OCI-LY1 (cell line): ENCODE measurements at regions not wholly inside any gene's neighbourhood (a gene's known extent, or its start where the extent isn't known, plus 50 kb on each side); places are given as distances from the start of the nearest gene placed in this dataset.
A peak's percentile ranks its signal among the peaks of the same experiment; 100 is the strongest.
"Not testable (repeated sequence)": the region's sequence is repeated elsewhere in the genome, so short reads cannot be mapped to it uniquely, and the experiment has no call there.

ENCODE experiments used
- H2AFZ ChIP-seq: fragments of 200-600 bp; sonication (generic), shearing (Covaris generic); 2 replicates; pipeline ENCODE4 v1.6.0; 2014; ENCODE audit warnings: antibody characterized with exemption, mild to moderate bottlenecking, low read length
- H3F3A ChIP-seq: fragments of 200-600 bp; sonication (generic), shearing (Covaris generic); 2 replicates; pipeline ENCODE4 v1.6.0; 2014; ENCODE audit warnings: mild to moderate bottlenecking, antibody characterized with exemption, low read length, moderate library complexity; ENCODE audit not compliant: insufficient read depth
- H3K27ac ChIP-seq: fragments of 200-600 bp; sonication (generic); 2 replicates; pipeline ENCODE4 v1.5.1; 2014; ENCODE audit warnings: low read length, mixed run types, mild to moderate bottlenecking, low read depth; ENCODE audit not compliant: poor library complexity, severe bottlenecking
- H3K27me3 ChIP-seq: fragments of 200-600 bp; sonication (generic); 2 replicates; pipeline ENCODE4 v1.6.0; 2014; ENCODE audit warnings: antibody characterized with exemption, mild to moderate bottlenecking, low read length, moderate library complexity; ENCODE audit not compliant: insufficient read depth
- H3K36me3 ChIP-seq: fragments of 200-600 bp; sonication (generic); 2 replicates; pipeline ENCODE4 v1.6.1; 2014; ENCODE audit warnings: mild to moderate bottlenecking, antibody characterized with exemption, low read length, moderate library complexity, mixed read lengths; ENCODE audit not compliant: insufficient read depth
- H3K4me1 ChIP-seq: fragments of 200-600 bp; sonication (generic); 2 replicates; pipeline ENCODE4 v1.5.1; 2014; ENCODE audit warnings: mild to moderate bottlenecking, low read length, moderate library complexity; ENCODE audit not compliant: insufficient read depth, severe bottlenecking
- H3K4me2 ChIP-seq: fragments of 200-600 bp; sonication (generic), shearing (Covaris generic); 2 replicates; pipeline ENCODE4 v1.6.1; 2014; ENCODE audit warnings: low read length
- H3K4me3 ChIP-seq: fragments of 200-600 bp; sonication (generic); 2 replicates; pipeline ENCODE4 v1.5.1; 2014; ENCODE audit warnings: low read length, low read depth, mild to moderate bottlenecking, mixed read lengths; ENCODE audit not compliant: poor library complexity, severe bottlenecking
- H3K79me2 ChIP-seq: fragments of 200-600 bp; shearing (Covaris generic); 2 replicates; pipeline ENCODE4 v1.6.1; 2016; ENCODE audit warnings: mixed run types, low read length, mixed read lengths; ENCODE audit not compliant: insufficient read depth
- H3K9ac ChIP-seq: fragments of 200-600 bp; sonication (generic), shearing (Covaris generic); 2 replicates; pipeline ENCODE4 v1.6.1; 2014; ENCODE audit warnings: mild to moderate bottlenecking, low read length, mixed read lengths
- H3K9me2 ChIP-seq: fragments of 200-600 bp; sonication (generic), shearing (Covaris generic); 2 replicates; pipeline ENCODE4 v1.6.1; 2014; ENCODE audit warnings: low read depth, mild to moderate bottlenecking, low read length, mixed read lengths
- H3K9me3 ChIP-seq: fragments of 200-600 bp; shearing (Covaris generic); 2 replicates; pipeline ENCODE4 v1.6.1; 2014; ENCODE audit warnings: low read length, mixed read lengths
- H4K20me1 ChIP-seq: fragments of 200-600 bp; sonication (generic), shearing (Covaris generic); 2 replicates; pipeline ENCODE4 v1.6.0; 2016; ENCODE audit warnings: mild to moderate bottlenecking, low read length; ENCODE audit not compliant: insufficient read depth
- CTCF ChIP-seq: fragments of 200-600 bp; sonication (generic), shearing (Covaris generic); IDR thresholded peaks from 2 replicates; pipeline ENCODE4 v1.5.1; 2017; ENCODE audit warnings: mild to moderate bottlenecking, antibody characterized with exemption, low read length, moderate library complexity, mixed read lengths
- EZH2 ChIP-seq: fragments of 200-600 bp; sonication (generic), shearing (Covaris generic); IDR thresholded peaks from 2 replicates; pipeline ENCODE4 v1.8.0; 2017; ENCODE audit warnings: borderline replicate concordance, mixed run types, mild to moderate bottlenecking, antibody characterized with exemption, low read length, moderate library complexity, mixed read lengths

GRCh38 chr3:185306286-185306685 is 52.4 kb upstream of the EHHADH start:
- H3K4me2 ChIP-seq, H3K4me3 ChIP-seq, H3K9me3 ChIP-seq, H3K9me2 ChIP-seq, H3K36me3 ChIP-seq, H3F3A ChIP-seq, H4K20me1 ChIP-seq, H3K27me3 ChIP-seq, H3K27ac ChIP-seq, H2AFZ ChIP-seq, H3K79me2 ChIP-seq, H3K4me1 ChIP-seq, H3K9ac ChIP-seq: not testable (repeated sequence)

- H3K36me3 ChIP-seq, result no peaks in the 10 kb centered on the region
- H3K4me1 ChIP-seq, result no peaks in the 10 kb centered on the region
- H3K27me3 ChIP-seq, result no peaks in the 10 kb centered on the region
- H3K9me2 ChIP-seq, result no peaks in the 10 kb centered on the region
- H3K27ac ChIP-seq, result no peak overlapping the region
- H3K4me2 ChIP-seq, result no peak overlapping the region
- no peak overlapping the region for H2AFZ ChIP-seq
- H3K9ac ChIP-seq, result no peak overlapping the region
- no peaks in the 10 kb centered on the region for H4K20me1 ChIP-seq
- TF ChIP-seq EZH2 (no peak), CTCF (no peak)
- H3K4me3 ChIP-seq, result no peak overlapping the region
- H3F3A ChIP-seq, result no peaks in the 10 kb centered on the region
- no peaks in the 10 kb centered on the region for H3K79me2 ChIP-seq
- no peaks in the 10 kb centered on the region for H3K9me3 ChIP-seq
Measured at GRCh38 chr3:185306847-185307246, 53.0 kb upstream of the EHHADH start.

- Histone ChIP-seq H3K9me2 (no peaks in the 10 kb centered on the region), H4K20me1 (no peaks in the 10 kb centered on the region), H3K9me3 (no peaks in the 10 kb centered on the region), H3F3A (no peaks in the 10 kb centered on the region), H3K4me2 (no peak overlapping the region), H2AFZ (no peak overlapping the region), H3K79me2 (no peaks in the 10 kb centered on the region), H3K4me1 (no peaks in the 10 kb centered on the region), H3K36me3 (no peaks in the 10 kb centered on the region), H3K27me3 (0 out of 2 replicates have a peak, but pooled peaks cover 3% of the 10 kb centered on the region), H3K27ac (no peak overlapping the region), H3K9ac (no peak overlapping the region), H3K4me3 (no peak overlapping the region)
- TF ChIP-seq EZH2 (no peak), CTCF (peak; percentile 81)
Measured at GRCh38 chr3:185308126-185308754, 54.4 kb upstream of the EHHADH start.

GRCh38 chr3:185309302-185309701 is 53.6 kb upstream of the MAP3K13 start:
- Histone ChIP-seq H3K4me3 (no peak overlapping the region), H3K4me1 (no peaks in the 10 kb centered on the region), H2AFZ (no peak overlapping the region), H3K36me3 (no peaks in the 10 kb centered on the region), H3K4me2 (no peak overlapping the region), H3K9me2 (no peaks in the 10 kb centered on the region), H3K27ac (no peak overlapping the region), H3F3A (no peaks in the 10 kb centered on the region), H3K79me2 (no peaks in the 10 kb centered on the region), H3K9ac (no peak overlapping the region), H3K27me3 (0 out of 2 replicates have a peak, but pooled peaks cover 3% of the 10 kb centered on the region), H4K20me1 (no peaks in the 10 kb centered on the region), H3K9me3 (no peaks in the 10 kb centered on the region)
- TF ChIP-seq CTCF, result no peak
